HTR-8/SVneo (cell line): ENCODE measurements at regions not wholly inside any gene's neighbourhood (a gene's known extent, or its start where the extent isn't known, plus 50 kb on each side); places are given as distances from the start of the nearest gene placed in this dataset.
"Not testable (repeated sequence)": the region's sequence is repeated elsewhere in the genome, so short reads cannot be mapped to it uniquely, and the experiment has no call there.

ENCODE experiments used
- DNase-seq: peaks from one replicate; pipeline ENCODE4 v3.0.0; 2011; ENCODE audit warnings: low spot score, mixed read lengths; ENCODE audit not compliant: insufficient read length
- FAIRE-seq: peaks from 2 replicates; lab custom pipeline; 2011; peaks lifted over from hg19 to GRCh38; lab: Jason Lieb, UNC

DNA sequence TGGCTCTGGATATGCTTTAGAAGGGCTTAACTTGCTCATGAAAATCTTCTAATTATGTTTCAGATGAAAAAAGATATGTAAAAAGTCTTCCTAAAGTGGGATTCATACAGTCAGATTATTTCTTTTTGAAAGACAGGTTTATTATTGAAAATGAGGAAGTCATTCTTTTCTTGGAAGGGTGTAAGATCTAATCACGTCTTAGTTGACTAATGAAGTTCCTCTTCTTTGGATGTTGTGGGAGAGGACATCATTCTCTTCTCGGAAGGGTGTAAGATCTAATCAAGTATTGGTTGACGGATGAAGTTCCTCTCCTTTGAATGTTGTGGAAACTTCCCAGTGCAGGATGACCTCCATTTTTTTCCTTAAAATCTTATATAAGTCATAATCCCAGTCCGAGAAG lies 74.9 kb downstream of the ALG10 start:
- no peak for DNase-seq

DNA sequence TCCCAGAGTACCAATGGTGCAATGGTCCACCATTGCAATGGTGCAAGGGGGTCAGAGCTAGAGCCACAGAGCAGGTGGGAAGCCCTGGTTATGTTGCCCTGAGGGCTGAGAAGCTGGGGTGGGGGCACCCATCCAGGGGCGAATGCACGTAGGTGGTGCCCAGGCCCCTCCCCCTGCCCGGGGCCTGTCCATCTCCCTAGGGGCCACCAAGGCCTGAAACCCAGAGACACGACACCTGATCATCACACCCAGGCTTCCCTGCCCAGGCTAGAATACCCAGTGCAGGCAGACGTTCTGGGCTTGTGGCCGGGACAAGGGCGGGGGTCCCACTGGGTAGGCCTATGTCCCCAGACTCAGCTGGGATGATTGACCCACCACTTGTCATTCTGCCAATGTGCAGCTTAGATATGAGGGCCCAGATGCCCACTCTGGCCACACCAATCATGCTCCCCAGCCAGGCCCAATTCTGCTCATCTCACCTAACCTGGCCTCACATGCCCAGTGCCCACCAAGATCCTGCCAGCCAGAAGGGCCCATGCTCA lies 83.2 kb downstream of the ALG10 start:
- no peak for DNase-seq
- FAIRE-seq: no peak

More for the DNA sequence above, 74.9 kb downstream of the ALG10 start:
- FAIRE-seq: no peak

DNA sequence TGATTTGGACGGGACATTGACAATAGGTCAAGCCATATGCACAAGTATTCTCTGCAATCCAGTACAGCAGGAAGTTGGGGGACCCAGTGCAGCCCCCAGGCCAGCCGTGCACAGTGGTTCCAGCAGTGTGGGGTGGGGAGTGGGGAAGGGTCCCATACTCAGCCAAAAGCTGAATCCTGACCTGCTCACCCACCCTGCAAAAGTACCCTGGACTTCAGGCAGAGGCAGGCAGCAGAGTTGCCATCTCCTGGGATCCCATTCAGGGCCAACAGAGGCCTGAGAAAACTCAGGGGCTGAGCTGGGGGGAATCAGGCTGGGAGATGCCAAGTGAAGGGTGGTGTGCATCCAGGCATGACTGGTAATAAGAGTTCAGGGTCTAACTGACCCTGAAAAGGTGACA lies 83.9 kb downstream of the ALG10 start:
- FAIRE-seq: no peak
- DNase-seq: no peak

DNA sequence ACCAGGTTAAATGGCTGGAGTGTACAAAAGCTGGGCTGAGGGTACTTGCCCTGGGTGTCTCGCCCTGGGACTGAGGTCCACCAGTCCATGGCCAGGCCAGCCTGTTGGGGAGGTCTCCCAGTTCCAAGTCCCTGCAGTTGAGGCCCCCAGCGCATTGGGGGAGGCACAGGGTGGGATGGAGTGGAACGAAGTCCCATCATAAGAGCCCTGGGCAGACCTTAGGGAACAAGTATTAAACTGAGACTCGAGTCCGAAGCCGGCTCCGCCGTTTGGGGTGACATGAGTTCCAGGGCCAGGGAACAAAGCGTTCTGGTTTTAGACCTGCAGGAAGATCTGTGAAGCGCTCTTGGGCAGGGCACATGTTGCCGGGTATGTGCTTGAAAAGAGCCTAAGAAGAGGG lies 84.7 kb downstream of the ALG10 start:
- FAIRE-seq: no peak
- no peak for DNase-seq

DNA sequence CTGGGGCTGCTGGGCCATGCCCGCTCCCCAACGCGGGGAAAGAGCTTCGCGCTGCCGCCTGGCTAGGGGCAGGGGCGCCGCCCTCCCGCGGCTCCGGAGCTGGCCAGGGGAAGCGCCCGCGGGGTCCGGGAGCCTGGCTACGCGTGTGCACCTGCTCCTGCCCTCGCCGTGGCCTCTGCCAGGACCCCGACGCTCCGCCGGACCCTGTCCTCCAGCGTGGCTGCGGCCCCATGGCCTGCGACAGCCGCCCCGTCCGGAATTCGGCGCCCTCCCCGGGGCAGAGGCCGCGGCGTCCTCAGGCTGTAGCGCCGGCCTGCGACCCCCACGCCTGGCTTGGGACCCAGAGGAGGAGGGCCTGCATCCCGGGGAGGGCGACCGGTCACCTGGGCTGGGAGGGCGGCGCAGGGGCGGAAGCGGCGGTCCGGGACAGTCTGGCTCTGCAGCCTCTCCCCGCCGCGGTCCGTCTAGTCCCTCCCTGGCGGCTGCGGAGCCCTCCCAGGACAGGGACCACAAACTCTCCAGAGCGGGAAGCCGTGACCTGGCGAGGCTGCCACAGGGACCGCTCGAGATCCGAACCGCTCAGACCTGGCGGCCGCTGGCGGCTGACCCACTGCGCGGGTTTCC lies 85.6 kb downstream of the ALG10 start:
- FAIRE-seq (no peak), DNase-seq (no peak)

DNA sequence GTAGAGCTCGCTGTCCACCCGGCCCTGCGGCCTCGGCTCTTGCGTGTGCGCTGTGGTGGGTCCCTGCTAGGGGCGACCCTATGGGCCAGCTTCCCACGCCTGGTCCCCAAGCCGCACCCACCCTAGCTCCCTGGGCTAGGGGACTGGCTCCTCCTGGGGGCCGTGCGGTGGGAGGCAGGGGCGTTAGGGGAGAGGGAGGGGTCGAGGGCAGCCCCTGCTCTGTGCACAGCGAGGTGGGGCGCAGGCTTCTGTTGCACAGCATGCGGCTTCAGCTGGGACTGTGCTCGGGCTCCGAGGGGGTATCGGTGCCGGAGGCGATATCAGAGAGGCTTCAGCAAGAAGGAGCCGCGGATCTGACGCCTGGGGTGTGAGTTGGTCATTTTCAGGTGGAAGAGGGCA lies 86.1 kb downstream of the ALG10 start:
- FAIRE-seq (no peak), DNase-seq (no peak)

DNA sequence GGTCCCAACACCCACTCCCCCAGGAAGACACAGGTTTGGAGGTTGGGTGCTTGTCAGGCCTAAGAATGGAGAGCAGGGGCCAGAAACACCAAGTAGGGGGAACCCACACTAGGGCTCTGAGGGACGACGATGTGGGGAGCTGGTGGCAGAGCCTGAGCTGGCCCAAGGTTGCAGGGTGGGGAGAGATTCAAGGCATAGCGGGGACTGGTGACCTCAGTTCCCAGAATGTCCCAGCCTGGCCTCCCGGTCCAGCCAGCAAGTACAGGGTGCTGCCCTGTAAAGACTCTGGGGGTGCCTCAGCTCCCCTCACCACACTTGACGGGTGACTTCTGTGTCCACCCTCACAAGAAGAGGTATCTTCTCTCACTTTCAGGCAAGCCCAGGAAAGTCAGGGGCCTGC lies 86.7 kb downstream of the ALG10 start:
- FAIRE-seq: no peak
- DNase-seq: no peak

DNA sequence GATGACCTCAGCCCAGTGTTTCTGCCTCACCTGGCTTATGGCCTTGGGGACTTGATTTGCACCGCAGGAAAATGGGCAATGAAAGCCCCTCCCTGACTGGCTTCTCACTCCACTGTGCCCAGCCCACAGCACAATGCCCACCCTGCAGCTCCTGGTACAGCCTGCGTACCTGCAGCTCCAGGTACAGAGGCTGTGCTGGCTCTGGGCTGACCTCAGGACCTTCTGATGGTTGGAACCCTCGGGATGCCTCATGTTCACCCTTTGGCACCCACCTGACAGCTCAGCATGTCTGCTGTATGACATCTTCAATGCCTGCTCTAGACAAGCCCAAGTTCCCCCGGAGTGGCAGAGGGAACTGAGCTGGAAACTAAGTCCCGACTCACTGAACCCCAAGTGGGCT lies 87.1 kb downstream of the ALG10 start:
- DNase-seq (no peak), FAIRE-seq (no peak)

DNA sequence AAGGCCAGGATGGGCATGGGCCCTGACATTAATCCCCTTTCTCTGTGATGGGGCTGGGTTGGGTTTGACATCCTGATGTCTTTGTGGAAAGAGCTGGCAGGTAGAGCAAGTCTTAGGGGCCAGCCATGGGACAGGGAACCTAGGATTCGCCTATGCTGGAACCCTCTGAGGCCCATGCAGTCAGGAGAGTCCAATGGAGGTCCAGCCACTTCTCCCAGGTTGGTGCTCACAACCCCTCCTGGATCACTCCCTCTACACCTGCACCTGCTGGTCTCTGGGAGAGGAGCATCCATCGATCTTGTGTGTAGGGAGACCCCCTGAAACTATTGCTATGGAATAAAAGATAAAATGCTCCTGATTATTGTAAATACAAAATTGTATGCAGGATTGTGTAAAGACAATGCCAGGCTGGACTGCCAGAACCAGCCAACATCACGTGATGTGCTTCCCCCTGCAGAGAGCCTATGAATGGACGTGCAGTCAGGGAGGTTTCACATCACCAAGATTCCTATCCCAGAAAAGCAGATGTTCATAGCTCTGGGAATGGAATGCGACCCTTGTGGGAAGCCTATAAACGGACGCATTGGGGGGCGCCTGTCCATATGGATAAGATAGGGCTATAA lies 87.7 kb downstream of the ALG10 start:
- DNase-seq, FAIRE-seq: not testable (repeated sequence)

DNA sequence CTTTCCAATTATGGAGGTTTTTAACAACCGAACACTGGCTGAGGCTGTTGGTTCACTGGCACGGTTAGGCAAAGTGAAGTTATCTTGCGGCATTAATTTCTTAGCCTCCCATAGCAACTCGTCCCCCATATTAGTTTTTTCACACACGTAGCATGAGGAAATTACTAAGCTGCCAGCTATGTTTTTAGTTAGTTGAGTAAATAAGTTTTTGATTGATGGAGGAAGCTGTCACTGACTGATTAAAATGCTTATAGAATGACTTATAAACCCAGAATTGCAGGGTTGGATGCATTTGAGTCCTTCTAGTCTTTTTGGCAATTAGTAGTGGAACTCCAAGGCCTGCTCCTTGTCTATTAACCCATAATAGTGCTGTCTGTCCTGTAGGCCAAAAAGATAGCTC lies 97.1 kb downstream of the ALG10 start:
- FAIRE-seq: no peak
- no peak for DNase-seq

DNA sequence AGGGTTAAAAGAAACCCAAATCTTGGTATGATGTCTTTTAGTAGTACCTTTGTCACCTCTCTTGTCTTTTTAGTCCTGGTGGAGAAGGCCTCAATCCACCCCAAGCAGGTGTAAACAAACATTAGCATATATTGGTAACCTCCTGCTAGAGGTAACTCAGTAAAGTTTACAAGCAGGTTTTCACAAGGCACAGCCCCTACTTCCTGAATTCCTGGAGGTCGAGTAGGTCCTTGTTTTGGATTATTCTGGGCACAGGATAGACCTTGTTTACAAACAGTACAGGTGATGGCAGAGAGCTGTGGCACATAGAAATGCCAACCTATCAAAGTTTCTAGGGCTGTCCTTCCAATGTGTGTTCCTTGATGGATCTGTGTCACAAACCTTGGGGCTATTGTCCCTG lies 99.1 kb downstream of the ALG10 start:
- FAIRE-seq (no peak), DNase-seq (no peak)

DNA sequence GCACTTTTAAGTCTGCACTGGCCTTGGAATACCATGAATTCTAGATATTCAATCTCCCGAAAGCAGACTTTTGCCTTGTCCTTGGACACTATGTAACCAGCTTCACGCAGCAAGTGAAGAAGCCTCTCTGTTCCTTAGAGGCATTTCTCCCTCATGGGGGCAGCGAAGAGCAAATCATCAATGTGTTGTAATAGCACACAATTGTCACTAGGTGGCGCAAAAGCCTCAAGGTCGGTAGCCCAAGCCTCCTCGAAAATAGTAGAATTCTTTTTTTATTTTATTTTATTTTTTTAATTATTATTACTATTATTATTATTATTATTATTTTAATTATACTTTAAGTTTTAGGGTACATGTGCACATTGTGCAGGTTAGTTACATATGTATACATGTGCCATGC lies 100.8 kb downstream of the ALG10 start:
- FAIRE-seq (peak; percentile 26), DNase-seq (peak; percentile 9)

DNA sequence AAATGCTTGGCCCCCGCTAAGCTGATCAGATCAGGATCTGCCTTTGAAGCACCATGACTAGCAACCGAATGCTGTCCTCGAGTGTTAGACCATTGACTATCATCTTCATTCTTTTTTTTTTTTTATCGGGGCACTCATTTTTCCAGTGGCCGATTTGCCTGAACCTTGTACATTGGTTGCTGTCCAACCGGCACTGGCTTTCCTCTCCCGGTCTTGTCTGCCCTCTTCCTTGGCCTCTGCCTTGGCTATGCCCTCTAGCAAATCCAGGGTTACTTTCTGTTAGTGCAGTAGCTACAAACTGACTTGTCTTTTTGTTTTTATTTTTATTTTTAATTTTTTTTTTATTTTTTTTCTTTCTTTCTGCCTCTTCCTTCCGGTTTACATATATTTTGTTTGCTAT lies 102.3 kb downstream of the ALG10 start:
- FAIRE-seq (no peak), DNase-seq (no peak)

DNA sequence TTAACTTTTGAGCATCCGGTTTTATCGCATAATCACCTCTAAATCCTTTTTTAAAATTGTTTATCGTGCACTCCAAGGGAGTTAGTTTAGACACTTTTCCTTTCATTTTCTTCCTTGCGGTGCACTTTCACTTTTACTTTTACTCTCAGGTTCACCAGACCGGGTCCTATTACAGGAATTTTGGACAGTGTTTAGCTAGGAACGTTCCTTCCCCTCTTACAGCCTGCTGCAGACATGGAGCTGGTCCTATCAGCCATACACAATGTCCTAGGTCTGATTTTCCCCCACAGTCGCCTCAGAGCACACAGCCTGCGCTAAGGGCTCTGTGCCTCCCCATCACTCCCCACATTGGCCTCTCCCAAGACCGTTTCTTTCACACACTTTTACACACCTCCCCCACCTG lies 103.9 kb downstream of the ALG10 start:
- DNase-seq (no peak), FAIRE-seq (no peak)

DNA sequence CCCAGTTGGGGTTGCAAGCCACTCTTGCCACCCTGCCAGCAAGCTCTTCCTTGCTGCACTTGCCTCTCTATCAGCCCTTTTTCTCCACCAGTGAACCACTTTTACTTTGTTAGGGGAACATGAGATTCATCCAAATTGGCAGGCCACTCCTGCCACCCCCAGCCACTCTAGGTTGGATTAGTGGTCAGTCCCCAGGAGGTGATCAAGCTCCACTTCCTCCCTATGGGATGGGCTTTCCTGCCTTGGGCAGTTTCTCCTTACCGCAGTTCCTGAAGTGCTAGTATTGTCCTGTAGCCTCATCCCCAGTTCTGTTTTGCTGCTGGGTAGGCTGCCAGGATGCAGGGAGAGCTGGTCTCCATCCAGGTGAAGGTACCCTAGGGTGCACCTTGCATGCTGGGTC lies 104.5 kb downstream of the ALG10 start:
- no peak for FAIRE-seq
- no peak for DNase-seq

DNA sequence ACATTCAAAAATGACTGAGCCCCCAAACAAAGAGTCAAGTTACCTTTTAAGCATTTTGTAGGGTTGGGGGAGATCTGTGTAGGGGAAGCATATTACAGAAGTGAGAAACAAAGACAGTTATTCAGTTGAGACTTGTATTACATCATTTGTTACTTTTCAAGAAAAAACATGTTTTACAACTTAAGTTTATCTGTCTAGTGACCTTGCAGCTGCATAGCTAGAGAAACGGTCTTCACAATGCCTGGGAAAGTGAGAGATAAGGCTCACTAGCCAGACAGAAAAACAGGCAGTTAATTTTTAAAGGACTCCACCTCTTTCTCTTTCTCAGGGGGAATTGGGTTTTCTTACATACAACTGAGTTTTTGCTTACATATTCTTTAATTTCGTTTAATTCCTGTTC lies 105.1 kb downstream of the ALG10 start:
- DNase-seq, FAIRE-seq: not testable (repeated sequence)

DNA sequence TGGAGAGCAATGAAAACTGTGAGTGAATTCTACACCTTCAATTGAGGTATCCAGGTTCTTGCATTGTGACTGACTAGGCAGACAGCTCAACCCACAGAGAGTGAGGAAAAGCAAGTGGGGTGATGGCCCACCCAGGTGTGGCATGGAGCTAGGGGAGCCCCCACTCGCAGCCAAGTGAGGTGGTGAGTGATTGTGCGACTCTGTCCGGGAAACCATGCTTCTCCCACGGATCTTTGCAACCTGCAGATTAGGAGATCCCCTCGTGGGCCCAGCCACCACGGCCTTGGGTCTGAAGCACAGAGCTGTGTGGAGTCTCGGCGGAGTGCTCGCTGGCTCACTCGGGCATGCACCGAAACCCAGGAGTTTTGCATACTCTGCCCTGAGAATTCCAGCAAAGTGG lies 120.1 kb downstream of the ALG10 start:
- FAIRE-seq (no peak), DNase-seq (no peak)

DNA sequence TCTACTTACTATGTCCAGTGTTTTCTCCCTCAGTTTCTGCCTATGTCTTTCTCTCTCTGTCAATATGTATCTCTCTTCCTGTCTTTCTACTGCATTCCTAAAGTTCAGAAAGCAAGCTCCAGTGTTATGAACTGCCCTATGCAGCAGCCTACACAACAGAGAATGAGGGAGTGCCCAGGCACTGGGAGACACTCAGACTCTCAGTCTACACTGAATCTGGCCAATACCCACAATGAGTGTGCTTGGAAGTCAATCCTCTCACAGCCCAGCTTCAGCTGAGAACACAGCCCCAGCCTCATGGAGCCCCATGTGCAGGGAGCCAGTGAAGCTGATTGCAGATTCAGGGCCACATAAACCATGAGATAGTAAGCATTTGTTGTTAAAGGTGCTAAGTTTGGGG lies 128.7 kb downstream of the ALG10 start:
- FAIRE-seq: no peak

DNA sequence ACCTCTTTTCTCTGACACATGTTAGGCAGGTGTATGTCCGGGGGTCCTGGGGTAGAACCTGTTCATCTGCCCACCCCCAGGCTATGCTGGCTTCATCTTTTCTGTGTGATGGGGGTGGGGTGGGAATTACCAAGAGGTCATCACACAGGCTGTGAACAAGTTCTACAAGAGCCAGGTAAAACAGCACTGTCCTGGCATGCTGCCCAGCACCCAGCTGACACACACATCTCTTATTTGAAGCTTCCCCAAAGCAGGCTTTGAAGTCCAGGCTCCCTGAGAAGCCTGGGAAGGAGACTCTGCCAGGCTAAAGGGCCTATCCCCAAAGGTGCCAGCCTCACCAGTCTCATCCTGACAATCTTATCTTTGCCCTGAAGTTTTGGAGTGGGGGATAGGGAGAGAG lies 141.1 kb downstream of the ALG10 start:
- DNase-seq: no peak
- no peak for FAIRE-seq

More for the DNA sequence above, 128.7 kb downstream of the ALG10 start:
- DNase-seq: no peak

DNA sequence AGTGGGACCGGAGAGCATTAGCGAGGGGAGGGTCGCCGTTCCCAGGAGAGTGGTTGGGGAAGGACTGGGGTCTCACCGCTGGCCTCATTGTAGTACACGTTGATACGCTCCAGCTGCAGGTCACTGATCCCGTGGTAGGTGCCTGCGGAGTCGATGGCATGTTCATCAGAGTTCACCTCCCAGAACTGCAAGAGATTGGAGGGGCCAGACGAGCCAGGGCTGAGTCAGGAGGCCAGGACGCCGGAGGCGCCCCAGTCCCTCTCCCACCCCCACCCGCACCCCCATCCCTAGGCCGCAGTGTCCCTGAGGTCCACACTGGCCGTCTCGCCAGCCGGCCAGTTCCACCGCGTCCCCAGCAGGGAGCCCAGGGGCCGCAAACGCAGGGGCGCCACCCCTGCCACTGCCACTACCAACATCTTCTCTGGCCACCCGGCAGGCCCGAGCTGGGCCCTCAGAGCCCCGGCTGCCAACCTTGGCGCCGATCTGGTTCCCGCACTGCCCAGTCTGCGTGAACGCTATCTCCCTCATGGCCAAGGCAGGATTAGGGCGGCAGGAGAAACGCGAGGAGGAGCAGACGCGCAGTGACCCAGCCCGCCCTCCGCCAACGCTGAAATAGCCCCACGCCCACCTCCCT lies 144.2 kb downstream of the ALG10 start:
- no peak for DNase-seq

DNA sequence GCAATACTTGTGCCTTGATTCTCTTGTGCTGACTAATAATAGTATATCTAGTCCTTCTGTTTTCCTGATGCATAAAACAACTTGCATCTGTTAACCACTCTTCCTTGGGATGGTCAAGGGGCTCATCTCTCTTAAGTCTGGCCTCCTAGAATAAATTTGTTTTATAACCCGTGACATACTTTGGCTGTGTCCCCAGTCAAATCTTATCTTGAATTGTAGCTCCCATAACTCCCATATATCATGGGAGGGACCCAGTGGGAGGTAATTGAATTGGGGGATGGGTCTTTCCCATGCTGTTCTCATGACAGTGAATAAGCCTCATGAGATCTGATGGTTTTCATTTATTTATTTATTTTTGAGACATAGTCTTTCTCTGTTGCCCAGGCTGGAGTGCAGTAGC lies 146.2 kb downstream of the ALG10 start:
- not testable (repeated sequence) for DNase-seq, FAIRE-seq

More for the DNA sequence above, 144.2 kb downstream of the ALG10 start:
- FAIRE-seq: no peak
